Effector CD8-positive, alpha-beta T cell (primary cell): ENCODE measurements at regions not wholly inside any gene's neighbourhood (a gene's known extent, or its start where the extent isn't known, plus 50 kb on each side); places are given as distances from the start of the nearest gene placed in this dataset.

Experiments used
- DNase-seq: peaks from one replicate; lab custom pipeline; 2025; lab: John Stamatoyannopoulos, UW

DNA sequence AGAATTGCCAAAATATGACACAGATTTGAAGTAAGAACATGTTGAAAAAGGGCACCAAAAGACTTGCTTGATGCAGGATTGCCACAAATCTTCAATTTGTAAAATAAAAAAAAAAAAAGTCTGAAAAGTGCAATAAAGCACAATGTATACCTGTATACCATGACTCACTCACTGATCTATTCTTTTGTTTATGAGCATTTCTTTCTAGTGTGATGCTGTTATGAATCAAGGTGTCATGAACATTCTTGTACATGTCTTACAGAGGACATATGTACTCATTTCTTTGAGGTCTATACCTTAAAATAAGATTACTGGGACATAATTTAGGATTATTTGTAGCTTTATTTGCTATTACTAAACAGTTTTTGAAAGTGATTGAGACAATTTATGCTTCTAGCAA lies 464.9 kb upstream of the RBMS3 start:
- no peak for DNase-seq

DNA sequence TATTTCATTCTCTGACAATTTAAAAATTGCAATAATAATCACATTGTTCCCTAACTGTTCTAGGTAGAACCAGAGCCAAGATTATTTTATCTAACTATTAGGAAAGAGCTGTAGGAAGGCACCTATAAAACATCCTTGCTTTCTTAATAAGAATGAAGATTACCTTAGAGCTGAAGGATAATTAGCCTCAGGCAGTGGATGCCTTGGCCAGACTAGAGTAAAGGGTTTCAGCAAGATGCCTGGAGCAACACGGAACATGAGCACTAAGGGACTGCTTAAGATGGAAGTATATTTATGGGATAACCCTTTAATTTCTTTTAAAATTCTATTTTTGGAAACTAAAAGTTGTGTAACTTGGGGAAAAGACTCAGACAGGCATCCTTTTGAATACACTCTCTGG lies 456.6 kb upstream of the RBMS3 start:
- DNase-seq, result no peak

- DNase-seq, result no peak
Measured at GRCh38 chr3:28826840-28827239, 454.0 kb upstream of the RBMS3 start.

DNA sequence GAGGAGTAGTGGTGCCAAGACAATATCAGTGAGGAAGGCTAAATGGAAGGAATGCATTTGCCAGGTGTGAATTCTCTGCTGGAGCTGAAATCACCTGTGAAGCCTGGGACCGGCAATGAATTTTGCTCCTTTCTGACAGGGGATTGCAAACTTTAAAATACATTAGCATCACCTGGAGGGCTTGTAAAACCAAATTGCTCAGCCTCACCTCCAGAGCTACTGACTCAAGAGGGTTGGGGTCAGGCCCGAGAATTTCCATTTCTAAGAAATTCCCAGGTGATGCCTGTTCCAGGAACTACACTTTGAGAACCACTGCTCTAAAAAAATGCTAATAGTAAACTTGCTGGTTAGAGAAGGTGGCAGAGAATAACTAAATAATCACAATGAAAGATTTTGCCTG lies 445.6 kb upstream of the RBMS3 start:
- DNase-seq, result no peak

GRCh38 chr3:28835751-28836150 lies 445.1 kb upstream of the RBMS3 start:
- DNase-seq, result no peak

- no peak for DNase-seq
Measured at GRCh38 chr3:28836199-28836598, 444.7 kb upstream of the RBMS3 start.

DNA sequence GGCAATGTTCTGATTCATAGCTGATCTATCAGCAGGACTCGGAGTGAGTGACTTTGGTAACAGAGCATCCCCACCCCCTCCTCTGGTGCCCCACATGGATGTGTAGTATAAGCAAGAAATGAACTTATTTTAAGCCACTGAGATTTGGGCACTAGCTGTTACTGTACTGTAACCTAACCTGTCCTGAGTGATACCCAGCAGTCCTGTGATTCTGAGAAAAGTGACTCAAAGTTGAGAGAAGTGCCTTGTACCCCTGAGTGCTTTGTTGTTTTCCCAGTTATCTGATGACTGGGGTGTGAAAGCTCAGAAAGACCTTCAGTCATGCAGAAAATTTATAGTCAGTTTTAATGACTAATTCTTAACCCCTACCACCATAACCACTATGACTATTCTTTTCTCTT lies 439.9 kb upstream of the RBMS3 start:
- no peak for DNase-seq

- DNase-seq, result no peak
Measured at GRCh38 chr3:28841441-28841840, 439.4 kb upstream of the RBMS3 start.

- DNase-seq, result no peak
Measured at GRCh38 chr3:28844298-28845005, 436.4 kb upstream of the RBMS3 start.

GRCh38 chr3:28845006-28845324 lies 435.9 kb upstream of the RBMS3 start:
- DNase-seq, result no peak

DNA sequence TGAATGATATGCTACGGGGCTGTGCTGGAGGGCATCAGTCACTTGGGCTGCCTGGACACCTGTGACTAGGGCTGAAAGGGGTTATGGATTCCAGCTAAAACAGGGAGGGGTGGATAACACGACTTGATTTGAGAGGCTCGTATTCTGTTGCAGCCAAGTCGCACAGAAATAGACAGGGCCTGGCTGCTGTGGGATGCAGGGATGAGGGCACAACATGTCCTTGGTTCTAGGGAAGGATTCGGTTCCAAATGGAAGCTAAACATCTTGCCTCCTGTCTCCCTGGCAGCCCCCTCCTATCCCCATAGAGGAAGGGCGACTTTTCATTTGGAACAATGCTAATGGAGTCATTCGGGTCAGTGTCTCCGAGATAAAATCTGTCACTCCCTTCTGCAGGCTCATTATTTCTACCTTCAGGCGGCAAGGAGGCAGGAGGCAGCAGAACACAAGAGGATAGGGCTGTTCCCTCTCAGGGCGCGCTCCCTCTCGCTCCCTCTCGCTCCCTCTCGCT lies 433.8 kb upstream of the RBMS3 start:
- no peak for DNase-seq

GRCh38 chr3:28847736-28848135 lies 433.1 kb upstream of the RBMS3 start:
- DNase-seq, result no peak

DNA sequence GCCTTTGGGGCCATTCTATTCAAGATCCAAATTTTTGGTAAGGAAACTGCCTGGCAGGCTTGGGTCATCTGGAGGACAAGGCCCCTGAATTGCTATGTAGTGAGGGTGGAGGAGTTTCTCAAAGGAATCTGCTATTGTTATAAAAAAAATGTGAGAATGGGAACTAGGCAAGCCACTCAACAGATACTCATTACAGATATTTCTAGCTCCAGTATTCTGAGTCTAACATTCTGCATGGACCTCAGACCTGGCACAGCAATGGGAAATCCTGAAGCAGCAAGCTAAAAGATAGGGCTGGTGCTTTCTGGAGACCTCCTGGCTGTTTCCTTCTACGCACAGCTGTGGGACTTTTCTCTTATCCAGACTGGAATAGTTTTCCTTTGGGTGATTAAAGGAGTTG lies 430.7 kb upstream of the RBMS3 start:
- DNase-seq, result no peak

DNA sequence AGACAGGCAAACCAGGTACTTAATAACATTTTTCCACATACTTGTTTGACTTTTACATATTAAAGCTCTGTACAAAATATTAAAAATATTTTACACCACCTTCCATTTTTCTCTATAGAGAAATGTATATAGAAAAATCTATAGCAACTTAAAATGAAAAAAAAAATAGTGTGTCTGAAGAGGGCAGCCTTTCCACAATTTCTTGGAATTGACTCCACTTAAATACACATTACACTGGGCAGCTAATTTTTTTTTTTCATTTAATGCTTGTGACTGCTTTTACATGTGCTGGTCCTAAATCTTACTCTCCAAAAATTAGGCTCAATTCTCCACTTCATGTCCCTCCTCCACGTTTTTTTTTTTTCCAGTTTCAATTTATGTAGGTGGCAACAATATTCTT lies 427.0 kb upstream of the RBMS3 start:
- DNase-seq, result no peak

GRCh38 chr3:28856796-28857195 lies 424.1 kb upstream of the RBMS3 start:
- DNase-seq, result no peak

DNA sequence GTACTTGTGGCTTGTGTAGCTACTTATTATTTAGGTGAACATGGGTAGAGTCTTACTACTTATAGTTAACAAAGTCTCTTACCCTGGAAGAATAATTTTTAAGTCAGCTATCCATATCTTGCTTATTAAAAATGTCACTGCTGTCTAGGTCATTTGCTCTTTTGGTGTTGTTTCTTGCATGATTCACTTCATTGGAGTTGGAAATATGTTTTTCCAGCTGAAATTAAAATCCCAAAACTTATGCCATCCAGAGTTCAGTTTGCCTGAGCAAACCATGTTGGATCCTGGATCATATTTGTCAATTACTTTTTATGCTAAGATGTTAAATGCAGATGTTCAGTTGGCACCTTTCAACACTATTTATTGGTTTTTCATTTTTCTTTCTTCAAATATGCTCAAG lies 421.0 kb upstream of the RBMS3 start:
- DNase-seq, result no peak

DNA sequence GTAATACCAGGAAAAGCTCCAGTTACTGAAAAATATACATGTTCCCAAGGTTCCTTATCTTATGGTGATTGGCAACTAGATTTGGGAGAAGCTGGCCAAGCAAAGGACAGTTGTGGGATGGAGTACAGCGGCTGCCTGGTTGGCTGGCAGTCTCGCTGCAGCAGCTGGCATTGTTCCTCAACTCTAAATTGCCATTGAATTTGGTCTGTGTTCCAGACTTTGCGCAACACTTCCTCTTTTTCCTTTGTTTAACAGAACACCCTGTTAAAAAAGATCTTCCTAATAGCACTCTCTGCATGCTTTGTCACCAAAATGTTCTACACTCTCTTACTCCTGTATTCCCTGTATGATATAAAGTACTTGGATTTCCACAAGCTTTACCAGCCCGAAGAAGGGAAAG lies 420.6 kb upstream of the RBMS3 start:
- no peak for DNase-seq

DNA sequence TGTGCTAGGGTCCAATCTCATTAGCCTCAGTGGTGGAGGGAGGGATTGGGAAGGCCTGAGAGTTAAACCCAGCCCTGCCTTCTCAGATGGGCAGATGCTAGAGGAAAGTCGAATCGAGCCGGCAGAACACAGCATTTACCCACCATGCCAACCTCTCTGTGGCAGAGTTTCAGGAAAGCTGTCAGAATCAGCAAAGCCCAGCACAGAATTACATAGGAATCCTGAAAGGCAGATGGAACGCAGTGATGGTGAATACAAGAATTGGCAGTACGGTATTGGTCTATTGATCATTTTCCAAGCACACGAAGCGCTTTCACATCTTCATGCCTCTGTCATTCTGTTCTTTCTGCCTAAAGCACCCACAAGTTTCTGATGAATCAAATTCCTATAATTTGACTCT lies 417.7 kb upstream of the RBMS3 start:
- no peak for DNase-seq

DNA sequence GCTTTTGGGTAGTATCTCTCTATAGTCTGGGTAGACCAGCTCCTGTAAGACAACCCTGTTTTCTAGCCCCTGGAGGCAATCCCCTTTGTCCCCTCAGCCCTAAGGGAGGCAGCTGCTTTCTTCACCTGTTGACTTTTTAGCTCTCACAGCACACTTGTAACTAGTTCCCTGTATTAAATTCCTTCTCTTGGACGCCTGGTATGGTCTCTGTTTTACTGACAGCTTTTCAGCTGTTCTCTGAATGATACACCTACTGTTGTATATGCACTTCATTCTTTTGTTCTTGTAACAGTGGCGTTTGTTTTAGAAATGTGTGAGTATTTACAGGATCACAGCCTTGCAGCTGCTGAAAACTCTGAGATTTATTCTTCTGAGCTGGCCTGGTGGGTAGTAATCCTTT lies 413.0 kb upstream of the RBMS3 start:
- DNase-seq, result no peak

GRCh38 chr3:28868897-28869296 lies 412.0 kb upstream of the RBMS3 start:
- no peak for DNase-seq

- DNase-seq, result no peak
Measured at GRCh38 chr3:28877912-28878311, 403.0 kb upstream of the RBMS3 start.

DNA sequence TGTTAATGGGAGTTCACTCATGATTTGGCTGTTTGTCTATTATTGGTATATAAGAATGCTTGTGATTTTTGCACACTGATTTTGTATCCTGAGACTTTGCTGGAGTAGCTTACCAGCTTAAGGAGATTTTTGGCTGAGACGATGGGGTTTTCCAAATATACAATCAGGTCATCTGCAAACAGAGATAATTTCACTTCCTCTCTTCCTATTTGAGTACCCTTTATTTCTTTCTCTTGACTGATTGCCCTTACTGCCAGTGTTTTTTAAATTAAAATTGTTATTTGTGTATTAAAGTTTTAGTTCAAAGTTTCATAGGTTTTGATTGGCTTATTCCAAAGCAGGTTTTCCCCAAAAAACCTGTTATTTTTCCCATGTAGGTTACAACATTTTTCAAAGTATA lies 390.5 kb upstream of the RBMS3 start:
- DNase-seq, result no peak

DNA sequence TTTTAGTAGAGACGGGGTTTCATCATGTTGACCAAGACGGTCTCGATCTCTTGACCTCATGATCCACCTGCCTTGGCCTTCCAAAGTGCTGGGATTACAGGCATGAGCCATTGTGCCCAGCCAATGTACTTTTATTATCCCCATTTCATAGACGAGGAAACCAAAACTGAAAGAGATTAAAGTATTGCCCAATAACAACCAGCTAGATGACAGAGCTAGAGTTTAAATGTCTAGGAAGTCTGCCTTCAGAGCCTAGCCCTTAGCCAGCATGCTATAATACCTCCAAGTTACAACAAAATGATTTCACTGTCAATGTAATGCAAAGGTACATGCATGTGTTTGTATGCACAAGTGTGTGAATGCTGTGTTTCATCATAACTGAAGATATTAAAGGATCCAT lies 389.4 kb upstream of the RBMS3 start:
- DNase-seq, result no peak

- DNase-seq, result no peak
Measured at GRCh38 chr3:28900301-28900700, 380.6 kb upstream of the RBMS3 start.

DNA sequence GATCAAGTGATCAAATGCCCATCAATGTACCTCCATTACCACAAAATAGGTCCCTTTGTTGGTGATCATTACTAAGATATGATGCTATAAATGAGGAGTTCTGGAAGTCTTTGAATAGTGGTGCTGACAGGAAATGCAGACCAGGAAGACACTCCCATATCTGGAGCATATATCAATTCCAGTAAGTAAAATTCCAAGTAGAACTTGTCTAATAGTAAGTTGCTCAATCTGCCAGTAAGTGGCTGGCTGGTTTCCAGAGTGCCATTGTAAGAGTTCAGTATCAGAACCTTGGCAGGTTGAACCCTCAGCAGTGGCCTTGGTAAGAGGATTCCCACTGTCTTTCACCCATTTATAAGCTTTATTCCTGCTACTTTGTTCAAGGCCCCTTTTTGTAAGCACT lies 379.9 kb upstream of the RBMS3 start:
- DNase-seq, result no peak
